Panc1 (cell line): ENCODE measurements at regions not wholly inside any gene's neighbourhood (a gene's known extent, or its start where the extent isn't known, plus 50 kb on each side); places are given as distances from the start of the nearest gene placed in this dataset.

ENCODE experiments used
- ATAC-seq: fragments of 200-7000 bp; cut with Tn5 transposase; 2 replicates; pipeline ENCODE4 v1.9.1; 2020; ENCODE audit warnings: mild to moderate bottlenecking, moderate library complexity
- BruUV-seq: library from RNA; stranded (reverse); fragments of 400-500 nt; replicated peaks from 2 replicates; lab custom pipeline; 2021; lab: Mats Ljungman, UMichigan
- CTCF ChIA-PET: fragments of 300-600 bp; sonication (Branson Sonifier 250); formaldehyde crosslinking; loops from one replicate; lab custom pipeline; 2022; ENCODE audit warnings: antibody characterized with exemption; lab: Charles Lee
- POLR2A ChIA-PET: fragments of 300-600 bp; sonication (Branson Sonifier 250); formaldehyde crosslinking; loops from one replicate; lab custom pipeline; 2022; ENCODE audit warnings: antibody characterized with exemption; lab: Charles Lee
- DNase-seq: peaks from one replicate; pipeline ENCODE4 v3.0.0-alpha.2; 2010; ENCODE audit warnings: low read depth, low spot score
- H3K27ac ChIP-seq: 2 replicates; pipeline ENCODE4 v1.5.1; 2011; ENCODE audit warnings: mild to moderate bottlenecking, low read length, inconsistent platforms
- H3K27me3 ChIP-seq: fragments of 200-500 bp; sonication (Bioruptor generic); 2 replicates; pipeline ENCODE4 v1.6.0; 2014; ENCODE audit warnings: low read length, inconsistent platforms; ENCODE audit not compliant: control insufficient read depth, insufficient read depth
- H3K36me3 ChIP-seq: fragments of 200-500 bp; sonication (Bioruptor generic); 2 replicates; pipeline ENCODE4 v1.5.1; 2014; ENCODE audit warnings: inconsistent platforms, mild to moderate bottlenecking, low read length, moderate library complexity; ENCODE audit not compliant: control insufficient read depth, insufficient read depth
- H3K4me1 ChIP-seq: 2 replicates; pipeline ENCODE4 v1.5.1; 2011; ENCODE audit warnings: inconsistent platforms, mild to moderate bottlenecking, low read length, moderate library complexity; ENCODE audit not compliant: control insufficient read depth, insufficient read depth
- H3K4me3 ChIP-seq, 2 experiments: 2 replicates each; pipeline ENCODE4 v1.5.1; 2011 to 2012; ENCODE audit warnings: low read depth in 2 of 2, low read length in 2 of 2, mild to moderate bottlenecking in 2 of 2, inconsistent platforms in 1 of 2, moderate library complexity in 1 of 2
- H3K9me3 ChIP-seq: fragments of 200-500 bp; sonication (Bioruptor generic); 2 replicates; pipeline ENCODE4 v1.5.1; 2014; ENCODE audit warnings: low read depth, mild to moderate bottlenecking, inconsistent platforms, low read length, moderate library complexity; ENCODE audit not compliant: control insufficient read depth, insufficient read depth
- POLR2AphosphoS5 ChIP-seq: IDR thresholded peaks from 2 replicates; pipeline ENCODE4 v1.6.1; 2012; ENCODE audit warnings: mild to moderate bottlenecking, low read depth, low read length, moderate library complexity
- TCF7L2 ChIP-seq: IDR thresholded peaks from 2 replicates; pipeline ENCODE4 v1.6.1; 2011; ENCODE audit warnings: mild to moderate bottlenecking, low read depth, low read length, inconsistent platforms
- in situ Hi-C: cut with HindIII; loops from 2 replicates; pipeline ENCODE4 v1.10.0; 2016; ENCODE audit warnings: low sequenced_read_pairs, low pct_unique_long_range_greater_than_20kb
- intact Hi-C: fragments of 100-400 bp; cut with micrococcal nuclease; formaldehyde crosslinking; loops from one replicate; pipeline ENCODE4 v1.10.0; 2022; ENCODE audit not compliant: unreplicated experiment
- TF ChIP-seq, protein P1 (sequence below): fragments of 450-650 bp; IDR thresholded peaks from 2 replicates; pipeline ENCODE4 v1.5.1; 2017; ENCODE audit warnings: mild to moderate bottlenecking
- TF ChIP-seq, protein P2 (sequence below), 2 experiments: IDR thresholded peaks; 2 replicates each; pipeline ENCODE4 v1.6.1; 2011 to 2012; ENCODE audit warnings: low read depth in 2 of 2, control low read depth in 1 of 2, low read length in 1 of 2, mild to moderate bottlenecking in 1 of 2, moderate library complexity in 1 of 2; ENCODE audit not compliant: insufficient read depth in 1 of 2

DNA sequence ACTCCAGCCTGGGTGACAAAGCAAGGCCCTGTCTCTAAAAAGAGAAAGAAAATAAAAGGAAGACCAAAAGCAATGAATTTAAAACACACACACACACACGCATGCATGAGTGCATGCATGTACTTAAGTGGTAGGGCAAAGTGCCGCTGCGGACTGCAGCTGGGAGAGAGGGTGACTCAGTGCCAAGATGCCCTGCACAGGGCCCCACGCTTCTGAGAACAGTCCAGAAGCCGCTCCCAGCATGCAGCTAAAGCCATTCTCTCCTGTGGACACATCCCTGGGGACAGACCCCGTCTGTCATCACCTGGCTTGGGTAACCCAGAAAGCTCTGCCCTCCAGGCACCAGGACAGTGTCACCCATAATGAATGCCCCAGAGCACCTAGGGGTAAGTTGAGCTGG lies 61.0 kb upstream of the MYL10 start:
- no peak for DNase-seq
- no TSS peak for BruUV-seq
- intact Hi-C loops: no loop called here

DNA sequence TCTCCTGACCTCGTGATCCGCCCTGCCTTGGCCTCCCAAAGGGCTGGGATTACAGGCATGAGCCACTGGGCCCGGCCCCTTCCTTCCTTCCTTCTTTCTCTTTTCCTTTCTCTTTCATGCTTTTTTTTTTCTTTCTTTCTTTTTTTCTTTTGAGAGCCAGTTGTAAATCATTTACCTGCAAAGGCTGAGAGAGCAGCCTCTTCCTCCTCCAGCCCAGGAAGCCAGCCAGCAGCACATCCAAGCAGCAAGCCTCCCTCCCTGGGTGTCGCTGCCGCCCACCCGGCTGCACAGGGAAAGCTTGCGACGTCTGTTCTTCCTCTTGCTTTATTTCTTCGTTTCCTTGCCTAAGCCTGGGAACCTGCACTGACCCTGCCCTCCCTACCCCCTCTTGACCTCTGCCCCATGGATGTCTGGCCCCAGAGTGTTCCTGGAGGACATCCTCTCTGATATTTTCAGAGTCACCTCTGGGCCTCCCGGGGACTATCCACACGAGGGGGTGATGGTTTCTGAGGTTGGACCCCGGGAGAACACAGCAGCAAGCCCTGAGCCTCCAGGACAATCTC lies 62.8 kb upstream of the MYL10 start:
- no peak for ATAC-seq
- DNase-seq: no peak
- no peaks in the 10 kb centered on the region for H3K36me3 ChIP-seq
- ChIA-PET POLR2A (interaction anchor here (0.7 kb wide), 1 partner anchor 29 kb away, joined by 6 read pairs; no protein-coding TSS in a partner anchor), CTCF (interaction anchor here (0.7 kb wide), 1 partner anchor 119 kb away, joined by 4 read pairs; no protein-coding TSS in a partner anchor)
- intact Hi-C loops (no loop called here), in situ Hi-C loops (no loop called here)
- H3K27ac ChIP-seq: no peak overlapping the region
- H3K4me1 ChIP-seq: peaks cover 7% of the 10 kb centered on the region; the same call in 1 of the 2 replicates
- TF ChIP-seq POLR2AphosphoS5 (no peak), TCF7L2 (no peak)
- no TSS peak for BruUV-seq
- H3K27me3 ChIP-seq: no peaks in the 10 kb centered on the region
- no peaks in the 10 kb centered on the region for H3K9me3 ChIP-seq
- no peak overlapping the region for H3K4me3 ChIP-seq

More for the DNA sequence above, 61.0 kb upstream of the MYL10 start:
- ChIA-PET CTCF (no interaction called here), POLR2A (no interaction called here)
- TF ChIP-seq POLR2AphosphoS5: no peak
- no peaks in the 10 kb centered on the region for H3K27me3 ChIP-seq
- no peak overlapping the region for H3K27ac ChIP-seq
- in situ Hi-C loops: no loop called here
- H3K36me3 ChIP-seq: no peaks in the 10 kb centered on the region
- no peak overlapping the region for H3K4me3 ChIP-seq
- no peaks in the 10 kb centered on the region for H3K9me3 ChIP-seq
- no peak for ATAC-seq
- peaks cover 7% of the 10 kb centered on the region; the same call in 1 of the 2 replicates for H3K4me1 ChIP-seq

DNA sequence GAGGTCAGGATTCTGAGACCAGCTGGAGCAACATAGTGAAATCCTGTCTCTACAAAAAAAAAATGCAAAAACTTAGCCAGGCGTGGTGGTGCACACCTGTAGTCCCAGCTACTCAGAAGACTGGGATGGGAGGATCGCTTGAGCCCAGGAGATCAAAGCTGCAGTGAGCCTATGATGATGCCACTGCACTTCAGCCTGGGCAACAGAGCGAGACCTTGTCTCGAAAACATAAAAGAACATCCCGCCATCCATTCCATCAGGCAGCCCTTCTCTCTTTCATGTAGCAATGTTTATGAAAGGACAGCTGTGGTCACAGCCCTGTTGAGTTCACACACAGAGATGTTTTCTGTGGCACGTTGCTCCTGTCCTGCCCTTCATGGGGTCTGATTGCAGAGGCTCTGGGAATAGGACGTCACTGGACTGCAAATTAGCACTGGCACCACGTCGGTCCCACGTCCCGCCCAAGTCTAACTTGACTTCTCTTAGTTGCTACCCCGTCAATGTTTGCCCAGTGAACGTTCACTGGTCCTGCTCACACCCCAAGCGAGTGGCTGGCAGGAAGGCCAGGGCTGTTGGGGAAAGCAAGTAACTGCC lies 64.5 kb upstream of the MYL10 start:
- ChIA-PET POLR2A (interaction anchor here (0.6 to 0.7 kb wide), 2 partner anchors 132 to 538 kb away, joined by 3 to 5 read pairs; no protein-coding TSS in a partner anchor), CTCF (no interaction called here)
- peaks cover 4% of the 10 kb centered on the region; the same call in 1 of the 2 replicates for H3K4me1 ChIP-seq
- ATAC-seq (no peak), DNase-seq (no peak)
- no peaks in the 10 kb centered on the region for H3K9me3 ChIP-seq
- H3K4me3 ChIP-seq: no peak overlapping the region
- TF ChIP-seq POLR2AphosphoS5: no peak
- TF ChIP-seq, protein P1, sequence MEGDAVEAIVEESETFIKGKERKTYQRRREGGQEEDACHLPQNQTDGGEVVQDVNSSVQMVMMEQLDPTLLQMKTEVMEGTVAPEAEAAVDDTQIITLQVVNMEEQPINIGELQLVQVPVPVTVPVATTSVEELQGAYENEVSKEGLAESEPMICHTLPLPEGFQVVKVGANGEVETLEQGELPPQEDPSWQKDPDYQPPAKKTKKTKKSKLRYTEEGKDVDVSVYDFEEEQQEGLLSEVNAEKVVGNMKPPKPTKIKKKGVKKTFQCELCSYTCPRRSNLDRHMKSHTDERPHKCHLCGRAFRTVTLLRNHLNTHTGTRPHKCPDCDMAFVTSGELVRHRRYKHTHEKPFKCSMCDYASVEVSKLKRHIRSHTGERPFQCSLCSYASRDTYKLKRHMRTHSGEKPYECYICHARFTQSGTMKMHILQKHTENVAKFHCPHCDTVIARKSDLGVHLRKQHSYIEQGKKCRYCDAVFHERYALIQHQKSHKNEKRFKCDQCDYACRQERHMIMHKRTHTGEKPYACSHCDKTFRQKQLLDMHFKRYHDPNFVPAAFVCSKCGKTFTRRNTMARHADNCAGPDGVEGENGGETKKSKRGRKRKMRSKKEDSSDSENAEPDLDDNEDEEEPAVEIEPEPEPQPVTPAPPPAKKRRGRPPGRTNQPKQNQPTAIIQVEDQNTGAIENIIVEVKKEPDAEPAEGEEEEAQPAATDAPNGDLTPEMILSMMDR: no peak
- TF ChIP-seq, protein P2, sequence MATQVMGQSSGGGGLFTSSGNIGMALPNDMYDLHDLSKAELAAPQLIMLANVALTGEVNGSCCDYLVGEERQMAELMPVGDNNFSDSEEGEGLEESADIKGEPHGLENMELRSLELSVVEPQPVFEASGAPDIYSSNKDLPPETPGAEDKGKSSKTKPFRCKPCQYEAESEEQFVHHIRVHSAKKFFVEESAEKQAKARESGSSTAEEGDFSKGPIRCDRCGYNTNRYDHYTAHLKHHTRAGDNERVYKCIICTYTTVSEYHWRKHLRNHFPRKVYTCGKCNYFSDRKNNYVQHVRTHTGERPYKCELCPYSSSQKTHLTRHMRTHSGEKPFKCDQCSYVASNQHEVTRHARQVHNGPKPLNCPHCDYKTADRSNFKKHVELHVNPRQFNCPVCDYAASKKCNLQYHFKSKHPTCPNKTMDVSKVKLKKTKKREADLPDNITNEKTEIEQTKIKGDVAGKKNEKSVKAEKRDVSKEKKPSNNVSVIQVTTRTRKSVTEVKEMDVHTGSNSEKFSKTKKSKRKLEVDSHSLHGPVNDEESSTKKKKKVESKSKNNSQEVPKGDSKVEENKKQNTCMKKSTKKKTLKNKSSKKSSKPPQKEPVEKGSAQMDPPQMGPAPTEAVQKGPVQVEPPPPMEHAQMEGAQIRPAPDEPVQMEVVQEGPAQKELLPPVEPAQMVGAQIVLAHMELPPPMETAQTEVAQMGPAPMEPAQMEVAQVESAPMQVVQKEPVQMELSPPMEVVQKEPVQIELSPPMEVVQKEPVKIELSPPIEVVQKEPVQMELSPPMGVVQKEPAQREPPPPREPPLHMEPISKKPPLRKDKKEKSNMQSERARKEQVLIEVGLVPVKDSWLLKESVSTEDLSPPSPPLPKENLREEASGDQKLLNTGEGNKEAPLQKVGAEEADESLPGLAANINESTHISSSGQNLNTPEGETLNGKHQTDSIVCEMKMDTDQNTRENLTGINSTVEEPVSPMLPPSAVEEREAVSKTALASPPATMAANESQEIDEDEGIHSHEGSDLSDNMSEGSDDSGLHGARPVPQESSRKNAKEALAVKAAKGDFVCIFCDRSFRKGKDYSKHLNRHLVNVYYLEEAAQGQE (IDR thresholded peaks at IDR 0.05; ENCODE audit: insufficient read depth in 1 of 2, low read depth in 2 of 2, low read length in 1 of 2): no peak
- H3K27ac ChIP-seq: no peak overlapping the region
- in situ Hi-C loops (no loop called here), intact Hi-C loops (no loop called here)
- BruUV-seq: no TSS peak
- no peaks in the 10 kb centered on the region for H3K27me3 ChIP-seq
- no peaks in the 10 kb centered on the region for H3K36me3 ChIP-seq
